Neural progenitor cell (in vitro differentiated cells): ENCODE measurements at regions not wholly inside any gene's neighbourhood (a gene's known extent, or its start where the extent isn't known, plus 50 kb on each side); places are given as distances from the start of the nearest gene placed in this dataset.

ENCODE experiments used
- DNase-seq: peaks from one replicate; pipeline ENCODE4 v3.0.0-alpha.2; 2016; ENCODE audit warnings: low spot score
- H2AFZ ChIP-seq: fragments of 200-600 bp; sonication (generic); replicated peaks from 2 replicates; pipeline ENCODE4 v1.6.1; 2016; ENCODE audit warnings: antibody characterized with exemption
- H3F3A ChIP-seq: fragments of 200-600 bp; sonication (generic); 2 replicates; pipeline ENCODE4 v1.6.1; 2016; ENCODE audit warnings: antibody characterized with exemption, low read depth
- H3K27ac ChIP-seq: fragments of 200-600 bp; sonication (generic); 2 replicates; pipeline ENCODE4 v1.5.1; 2016; ENCODE audit warnings: mild to moderate bottlenecking
- H3K27me3 ChIP-seq: fragments of 200-600 bp; sonication (generic); 2 replicates; pipeline ENCODE4 v1.6.1; 2016; ENCODE audit warnings: mild to moderate bottlenecking, moderate library complexity
- H3K36me3 ChIP-seq: fragments of 200-600 bp; sonication (generic); 2 replicates; pipeline ENCODE4 v1.5.1; 2016
- H3K4me1 ChIP-seq: fragments of 200-600 bp; sonication (generic); 2 replicates; pipeline ENCODE4 v1.6.1; 2016; ENCODE audit warnings: mixed run types
- H3K4me2 ChIP-seq: fragments of 200-600 bp; sonication (generic); 2 replicates; pipeline ENCODE4 v1.6.1; 2016
- H3K4me3 ChIP-seq: fragments of 200-600 bp; sonication (generic); 2 replicates; pipeline ENCODE4 v1.5.1; 2016
- H3K79me2 ChIP-seq: fragments of 200-600 bp; sonication (generic); 2 replicates; pipeline ENCODE4 v1.6.1; 2016; ENCODE audit warnings: low read depth
- H3K9ac ChIP-seq: fragments of 200-600 bp; sonication (generic); 2 replicates; pipeline ENCODE4 v1.6.1; 2016
- H3K9me3 ChIP-seq: fragments of 200-600 bp; sonication (generic); 2 replicates; pipeline ENCODE4 v1.5.1; 2016; ENCODE audit warnings: low read depth
- H4K20me1 ChIP-seq: fragments of 200-600 bp; sonication (generic); 2 replicates; pipeline ENCODE4 v1.6.1; 2016; ENCODE audit warnings: low read depth
- H3K27ac Mint-ChIP-seq: 3 replicates; pipeline ENCODE4 v1.8.0; 2021; ENCODE audit warnings: mixed read lengths
- H3K27me3 Mint-ChIP-seq: 2 replicates; pipeline ENCODE4 v1.8.0; 2022; ENCODE audit warnings: low read depth, mild to moderate bottlenecking, inconsistent platforms, moderate library complexity, mixed read lengths; ENCODE audit not compliant: insufficient read depth
- H3K36me3 Mint-ChIP-seq: 3 replicates; pipeline ENCODE4 v1.8.0; 2021; ENCODE audit warnings: mixed read lengths
- H3K4me1 Mint-ChIP-seq: 3 replicates; pipeline ENCODE4 v1.8.0; 2021; ENCODE audit warnings: mixed read lengths
- H3K4me3 Mint-ChIP-seq: 3 replicates; pipeline ENCODE4 v1.8.0; 2021; ENCODE audit warnings: mild to moderate bottlenecking, moderate library complexity, mixed read lengths
- H3K9me3 Mint-ChIP-seq: 3 replicates; pipeline ENCODE4 v1.8.0; 2020; ENCODE audit warnings: mixed read lengths
- CTCF ChIP-seq: fragments of 200-600 bp; sonication (generic); IDR thresholded peaks from 2 replicates; pipeline ENCODE4 v1.5.1; 2017; ENCODE audit warnings: antibody characterized with exemption, mild to moderate bottlenecking
- EZH2 ChIP-seq: fragments of 200-600 bp; sonication (generic); IDR thresholded peaks from 2 replicates; pipeline ENCODE4 v1.6.1; 2017; ENCODE audit warnings: antibody characterized with exemption, mild to moderate bottlenecking, moderate library complexity
- EZH2phosphoT487 ChIP-seq: fragments of 200-600 bp; sonication (generic); IDR thresholded peaks from 2 replicates; pipeline ENCODE4 v1.6.1; 2017; ENCODE audit warnings: antibody characterized with exemption

GRCh38 chr5:155368490-155368889, 354.9 kb downstream of the KIF4B start:
- H3K9me3 Mint-ChIP-seq, result no peaks in the 10 kb centered on the region
- H4K20me1 ChIP-seq, result no peaks in the 10 kb centered on the region
- DNase-seq, result no peak
- H3F3A ChIP-seq, result no peaks in the 10 kb centered on the region
- H2AFZ ChIP-seq, result no peak overlapping the region
- H3K27me3 Mint-ChIP-seq, result no peaks in the 10 kb centered on the region
- H3K27me3 ChIP-seq, result no peaks in the 10 kb centered on the region
- no peak overlapping the region for H3K9ac ChIP-seq
- no peaks in the 10 kb centered on the region for H3K4me1 ChIP-seq
- peaks cover 4% of the 10 kb centered on the region for H3K9me3 ChIP-seq
- H3K4me3 Mint-ChIP-seq, result no peak overlapping the region
- no peak overlapping the region for H3K4me2 ChIP-seq
- H3K79me2 ChIP-seq, result no peaks in the 10 kb centered on the region
- TF ChIP-seq CTCF, result no peak
- no peak for TF ChIP-seq EZH2phosphoT487
- no peak for TF ChIP-seq EZH2
- peaks cover 4% of the 10 kb centered on the region for H3K4me1 Mint-ChIP-seq
- H3K27ac ChIP-seq, result no peak overlapping the region
- no peak overlapping the region for H3K27ac Mint-ChIP-seq
- H3K4me3 ChIP-seq, result no peak overlapping the region
- no peaks in the 10 kb centered on the region for H3K36me3 ChIP-seq
- H3K36me3 Mint-ChIP-seq, result no peaks in the 10 kb centered on the region

- H3K27me3 ChIP-seq, result no peaks in the 10 kb centered on the region
- H3K4me1 ChIP-seq, result no peaks in the 10 kb centered on the region
- H3K79me2 ChIP-seq, result no peaks in the 10 kb centered on the region
- no peak overlapping the region for H3K4me3 ChIP-seq
- no peak overlapping the region for H3K4me3 Mint-ChIP-seq
- H3K9ac ChIP-seq, result no peak overlapping the region
- no peaks in the 10 kb centered on the region for H4K20me1 ChIP-seq
- TF ChIP-seq CTCF (no peak), EZH2phosphoT487 (no peak), EZH2 (no peak)
- no peaks in the 10 kb centered on the region for H3F3A ChIP-seq
- no peaks in the 10 kb centered on the region for H3K4me1 Mint-ChIP-seq
- H3K27ac Mint-ChIP-seq, result no peak overlapping the region
- H3K4me2 ChIP-seq, result no peak overlapping the region
- DNase-seq, result no peak
- no peaks in the 10 kb centered on the region for H3K9me3 ChIP-seq
- H3K36me3 ChIP-seq, result no peaks in the 10 kb centered on the region
- H3K36me3 Mint-ChIP-seq, result no peaks in the 10 kb centered on the region
- no peaks in the 10 kb centered on the region for H3K9me3 Mint-ChIP-seq
- no peak overlapping the region for H2AFZ ChIP-seq
- H3K27ac ChIP-seq, result no peak overlapping the region
- H3K27me3 Mint-ChIP-seq, result no peaks in the 10 kb centered on the region
Observed at GRCh38 chr5:155380480-155380879, 366.9 kb downstream of the KIF4B start.

- Histone ChIP-seq H3K9ac (no peak overlapping the region), H3K4me1 (no peaks in the 10 kb centered on the region), H2AFZ (no peak overlapping the region), H4K20me1 (no peaks in the 10 kb centered on the region), H3K36me3 (no peaks in the 10 kb centered on the region), H3K4me2 (no peak overlapping the region), H3K27ac (no peak overlapping the region), H3K27me3 (no peaks in the 10 kb centered on the region), H3F3A (no peaks in the 10 kb centered on the region), H3K4me3 (no peak overlapping the region), H3K79me2 (no peaks in the 10 kb centered on the region), H3K9me3 (no peaks in the 10 kb centered on the region)
- no peaks in the 10 kb centered on the region for H3K4me1 Mint-ChIP-seq
- no peak overlapping the region for H3K4me3 Mint-ChIP-seq
- no peak for TF ChIP-seq CTCF
- TF ChIP-seq EZH2phosphoT487, result no peak
- no peak for TF ChIP-seq EZH2
- H3K9me3 Mint-ChIP-seq, result no peaks in the 10 kb centered on the region
- H3K27ac Mint-ChIP-seq, result no peak overlapping the region
- DNase-seq, result no peak
- H3K27me3 Mint-ChIP-seq, result no peaks in the 10 kb centered on the region
- H3K36me3 Mint-ChIP-seq, result no peaks in the 10 kb centered on the region
Observed at GRCh38 chr5:155381654-155382053, 368.1 kb downstream of the KIF4B start.

GRCh38 chr5:155389498-155389897, 375.9 kb downstream of the KIF4B start:
- Histone ChIP-seq H3K4me2 (no peak overlapping the region), H3K9ac (no peak overlapping the region), H3F3A (no peaks in the 10 kb centered on the region), H3K36me3 (no peaks in the 10 kb centered on the region), H3K27me3 (no peaks in the 10 kb centered on the region), H4K20me1 (no peaks in the 10 kb centered on the region), H3K79me2 (no peaks in the 10 kb centered on the region), H3K4me3 (no peak overlapping the region), H3K9me3 (no peaks in the 10 kb centered on the region), H2AFZ (no peak overlapping the region), H3K4me1 (no peaks in the 10 kb centered on the region), H3K27ac (no peak overlapping the region)
- Mint-ChIP-seq H3K4me1 (no peaks in the 10 kb centered on the region), H3K36me3 (no peaks in the 10 kb centered on the region), H3K9me3 (no peaks in the 10 kb centered on the region), H3K27me3 (no peaks in the 10 kb centered on the region), H3K27ac (no peak overlapping the region), H3K4me3 (no peak overlapping the region)
- no peak for DNase-seq
- TF ChIP-seq EZH2phosphoT487 (no peak), CTCF (no peak), EZH2 (no peak)
